HEK293 (cell line): ENCODE measurements at regions not wholly inside any gene's neighbourhood (a gene's known extent, or its start where the extent isn't known, plus 50 kb on each side); places are given as distances from the start of the nearest gene placed in this dataset.

Experiments used
- CTCF ChIA-PET: fragments of 350-600 bp; formaldehyde crosslinking; extraction: SDS; loops from one replicate; lab custom pipeline; 2021; ENCODE audit warnings: antibody characterized with exemption; lab: Yijun Ruan, JAX
- POLR2A ChIA-PET: fragments of 300-600 bp; formaldehyde crosslinking; extraction: SDS; loops from one replicate; lab custom pipeline; 2020; ENCODE audit warnings: antibody characterized with exemption, inconsistent platforms; lab: Yijun Ruan, JAX
- H3K27ac ChIP-seq: fragments of 200-500 bp; sonication (Bioruptor generic); 2 replicates; pipeline ENCODE4 v1.5.1; 2014; ENCODE audit warnings: low read depth, low read length, control low read depth, inconsistent platforms; ENCODE audit errors: extremely low read depth
- H3K36me3 ChIP-seq, 2 experiments: fragments of 200-500 bp in 1 of 2; sonication (Bioruptor generic) in 1 of 2; 1 replicate in 1 of 2; 2 replicates in 1 of 2; pipeline ENCODE4 v1.5.1; 2014 to 2017; ENCODE audit warnings: inconsistent platforms in 2 of 2, low read length in 2 of 2; ENCODE audit not compliant: control insufficient read depth in 2 of 2, insufficient read depth in 1 of 2
- H3K4me1 ChIP-seq: fragments of 200-500 bp; sonication (Bioruptor generic); 2 replicates; pipeline ENCODE4 v1.5.1; 2014; ENCODE audit warnings: mild to moderate bottlenecking, low read length, inconsistent platforms; ENCODE audit not compliant: control insufficient read depth, insufficient read depth
- H3K4me3 ChIP-seq: 2 replicates; pipeline ENCODE4 v1.5.1; 2011; ENCODE audit warnings: low read depth, mild to moderate bottlenecking, control low read depth, low read length, moderate library complexity
- H3K9me3 ChIP-seq: fragments of 200-500 bp; sonication (Bioruptor generic); 2 replicates; pipeline ENCODE4 v1.5.1; 2014; ENCODE audit warnings: low read depth, low read length, inconsistent platforms; ENCODE audit not compliant: control insufficient read depth, insufficient read depth
- BCL11A ChIP-seq: fragments of 450-650 bp; formaldehyde crosslinking; IDR thresholded peaks from 2 replicates; pipeline ENCODE4 v1.5.1; 2016; ENCODE audit warnings: low read depth, missing biosample characterization, missing genetic modification characterization
- SCRT2 ChIP-seq: fragments of 450-650 bp; formaldehyde crosslinking; IDR thresholded peaks from 2 replicates; pipeline ENCODE4 v1.5.1; 2016; ENCODE audit warnings: missing biosample characterization, missing genetic modification characterization
- ZIC2 ChIP-seq: fragments of 450-650 bp; formaldehyde crosslinking; IDR thresholded peaks from 2 replicates; pipeline ENCODE4 v1.5.1; 2016; ENCODE audit warnings: missing biosample characterization, missing genetic modification characterization
- ZNF140 ChIP-seq: fragments of 450-650 bp; formaldehyde crosslinking; IDR thresholded peaks from 2 replicates; pipeline ENCODE4 v1.5.1; 2016; ENCODE audit warnings: missing biosample characterization, missing genetic modification characterization
- ZNF23 ChIP-seq: fragments of 450-650 bp; formaldehyde crosslinking; IDR thresholded peaks from 2 replicates; pipeline ENCODE4 v1.5.1; 2016; ENCODE audit warnings: missing biosample characterization, missing genetic modification characterization, borderline replicate concordance
- ZNF37A ChIP-seq: fragments of 450-650 bp; IDR thresholded peaks from 2 replicates; pipeline ENCODE4 v1.5.1; 2018; ENCODE audit warnings: missing biosample characterization, missing genetic modification characterization
- ZNF48 ChIP-seq: fragments of 450-650 bp; formaldehyde crosslinking; IDR thresholded peaks from 2 replicates; pipeline ENCODE4 v1.5.1; 2016; ENCODE audit warnings: missing biosample characterization, missing genetic modification characterization
- ZNF521 ChIP-seq: fragments of 450-650 bp; formaldehyde crosslinking; IDR thresholded peaks from 2 replicates; pipeline ENCODE4 v1.5.1; 2017; ENCODE audit warnings: missing biosample characterization, mild to moderate bottlenecking, missing genetic modification characterization
- ZNF624 ChIP-seq: fragments of 450-650 bp; formaldehyde crosslinking; IDR thresholded peaks from 2 replicates; pipeline ENCODE4 v1.5.1; 2017; ENCODE audit warnings: missing biosample characterization, missing genetic modification characterization
- ZNF843 ChIP-seq: fragments of 450-650 bp; formaldehyde crosslinking; IDR thresholded peaks from 2 replicates; pipeline ENCODE4 v1.5.1; 2016; ENCODE audit warnings: missing biosample characterization, missing genetic modification characterization
- ZSCAN16 ChIP-seq: fragments of 450-650 bp; formaldehyde crosslinking; IDR thresholded peaks from 2 replicates; pipeline ENCODE4 v1.5.1; 2016; ENCODE audit warnings: missing biosample characterization, missing genetic modification characterization
- TF ChIP-seq, protein P1 (sequence below): fragments of 450-650 bp; formaldehyde crosslinking; IDR thresholded peaks from 2 replicates; pipeline ENCODE4 v1.5.1; 2016; ENCODE audit warnings: missing biosample characterization, missing genetic modification characterization, borderline replicate concordance
- TF ChIP-seq, protein P2 (sequence below): sonication (generic); formaldehyde crosslinking; IDR thresholded peaks from 2 replicates; pipeline ENCODE4 v1.8.1; 2022; ENCODE audit warnings: mild to moderate bottlenecking, moderate library complexity, missing genetic modification reagents
- TF ChIP-seq, protein P3 (sequence below): fragments of 450-650 bp; formaldehyde crosslinking; IDR thresholded peaks from 2 replicates; pipeline ENCODE4 v1.5.1; 2016; ENCODE audit warnings: missing biosample characterization, missing genetic modification characterization
- TF ChIP-seq, protein P4 (sequence below): fragments of 450-650 bp; formaldehyde crosslinking; IDR thresholded peaks from 2 replicates; pipeline ENCODE4 v1.5.1; 2016; ENCODE audit warnings: missing biosample characterization, missing genetic modification characterization
- TF ChIP-seq, protein P5 (sequence below): fragments of 450-650 bp; formaldehyde crosslinking; conservative IDR thresholded peaks from 2 replicates; pipeline ENCODE4 v1.5.1; 2016; ENCODE audit warnings: low read depth, missing biosample characterization, missing genetic modification characterization
- TF ChIP-seq, protein P6 (sequence below): fragments of 450-650 bp; formaldehyde crosslinking; IDR thresholded peaks from 2 replicates; pipeline ENCODE4 v1.5.1; 2016; ENCODE audit warnings: missing biosample characterization, missing genetic modification characterization

DNA sequence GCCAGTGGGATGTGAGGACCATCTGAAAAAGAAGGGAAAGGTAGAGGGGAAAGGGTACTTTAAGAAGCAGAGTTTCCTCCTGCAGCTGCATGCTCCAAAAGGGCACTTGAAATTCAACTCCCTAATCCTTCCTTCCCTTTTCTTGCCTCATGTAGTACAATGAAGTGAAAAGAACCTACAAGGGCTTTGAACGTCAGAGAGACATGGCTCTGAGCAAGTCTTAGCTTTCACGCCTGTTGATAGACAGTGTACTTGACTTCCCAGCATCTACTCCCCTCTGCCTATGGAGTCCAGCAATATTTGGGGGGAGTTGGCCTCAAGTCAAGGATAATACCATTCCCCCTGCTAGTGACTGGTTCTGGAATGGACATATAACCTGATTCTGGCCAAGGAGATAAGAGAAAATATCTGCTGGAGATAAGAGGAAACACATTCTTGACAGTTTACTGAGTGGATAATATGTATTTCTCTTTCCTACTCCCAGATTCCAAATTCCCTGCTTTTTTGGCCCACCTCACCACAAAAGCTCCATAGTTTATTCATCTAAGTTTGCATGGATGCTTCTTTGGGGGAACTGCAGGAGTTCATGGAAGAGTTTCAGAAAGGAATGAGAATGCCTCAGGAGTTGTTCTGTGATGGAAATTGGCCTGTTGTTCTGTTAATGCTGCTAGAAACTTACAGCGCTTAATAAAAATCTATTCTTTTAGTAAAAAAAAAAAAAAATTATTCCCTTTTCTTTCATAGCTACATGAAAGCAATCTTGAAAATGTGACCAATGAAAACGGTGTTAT, 193.0 kb upstream of the TPM1 start (continued):
- TF ChIP-seq, protein P1, sequence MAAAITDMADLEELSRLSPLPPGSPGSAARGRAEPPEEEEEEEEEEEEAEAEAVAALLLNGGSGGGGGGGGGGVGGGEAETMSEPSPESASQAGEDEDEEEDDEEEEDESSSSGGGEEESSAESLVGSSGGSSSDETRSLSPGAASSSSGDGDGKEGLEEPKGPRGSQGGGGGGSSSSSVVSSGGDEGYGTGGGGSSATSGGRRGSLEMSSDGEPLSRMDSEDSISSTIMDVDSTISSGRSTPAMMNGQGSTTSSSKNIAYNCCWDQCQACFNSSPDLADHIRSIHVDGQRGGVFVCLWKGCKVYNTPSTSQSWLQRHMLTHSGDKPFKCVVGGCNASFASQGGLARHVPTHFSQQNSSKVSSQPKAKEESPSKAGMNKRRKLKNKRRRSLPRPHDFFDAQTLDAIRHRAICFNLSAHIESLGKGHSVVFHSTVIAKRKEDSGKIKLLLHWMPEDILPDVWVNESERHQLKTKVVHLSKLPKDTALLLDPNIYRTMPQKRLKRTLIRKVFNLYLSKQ, result no peak
- TF ChIP-seq ZIC2 (tag by site-specific recombination) (no peak), ZNF23 (tag by site-specific recombination) (no peak), ZNF140 (tag by site-specific recombination) (no peak)
- TF ChIP-seq, protein P2, sequence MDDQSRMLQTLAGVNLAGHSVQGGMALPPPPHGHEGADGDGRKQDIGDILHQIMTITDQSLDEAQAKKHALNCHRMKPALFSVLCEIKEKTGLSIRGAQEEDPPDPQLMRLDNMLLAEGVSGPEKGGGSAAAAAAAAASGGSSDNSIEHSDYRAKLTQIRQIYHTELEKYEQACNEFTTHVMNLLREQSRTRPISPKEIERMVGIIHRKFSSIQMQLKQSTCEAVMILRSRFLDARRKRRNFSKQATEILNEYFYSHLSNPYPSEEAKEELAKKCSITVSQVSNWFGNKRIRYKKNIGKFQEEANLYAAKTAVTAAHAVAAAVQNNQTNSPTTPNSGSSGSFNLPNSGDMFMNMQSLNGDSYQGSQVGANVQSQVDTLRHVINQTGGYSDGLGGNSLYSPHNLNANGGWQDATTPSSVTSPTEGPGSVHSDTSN (CRISPR knock-in tag), result no peak
- TF ChIP-seq, all 188 proteins: peak for 0

DNA sequence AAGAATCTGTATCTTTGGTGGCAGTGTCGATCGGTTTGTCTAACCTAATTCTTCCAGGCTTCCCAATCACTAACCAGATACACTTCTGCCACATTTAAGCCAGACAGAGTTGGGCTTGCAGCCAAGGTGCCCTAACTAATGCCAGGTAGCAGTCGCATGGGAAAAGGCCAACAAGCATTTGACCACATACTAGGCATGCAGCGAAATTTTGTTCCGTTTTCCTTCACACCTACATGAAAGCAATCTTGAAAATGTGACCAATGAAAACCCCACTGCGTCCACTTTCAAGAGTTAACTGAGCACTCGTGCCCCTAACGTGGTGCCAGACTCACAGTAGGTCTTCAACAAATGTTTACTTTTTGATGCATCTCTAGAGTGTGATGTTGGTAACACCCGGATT, 192.2 kb upstream of the TPM1 start:
- Histone ChIP-seq H3K4me1 (no peaks in the 10 kb centered on the region), H3K4me3 (no peak overlapping the region), H3K9me3 (no peaks in the 10 kb centered on the region), H3K36me3 (no peaks in the 10 kb centered on the region), H3K27ac (no peak overlapping the region)
- CTCF ChIA-PET, result interaction anchor here (1.0 to 1.9 kb wide), 2 partner anchors 185 to 197 kb away, joined by 3 to 7 read pairs; no protein-coding TSS in a partner anchor
- POLR2A ChIA-PET, result interaction anchor here (0.6 to 1.2 kb wide), 5 partner anchors 78 to 199 kb away, joined by 3 to 6 read pairs (median 3); partner anchors contain the start of gene TPM1
- TF ChIP-seq, protein P3, sequence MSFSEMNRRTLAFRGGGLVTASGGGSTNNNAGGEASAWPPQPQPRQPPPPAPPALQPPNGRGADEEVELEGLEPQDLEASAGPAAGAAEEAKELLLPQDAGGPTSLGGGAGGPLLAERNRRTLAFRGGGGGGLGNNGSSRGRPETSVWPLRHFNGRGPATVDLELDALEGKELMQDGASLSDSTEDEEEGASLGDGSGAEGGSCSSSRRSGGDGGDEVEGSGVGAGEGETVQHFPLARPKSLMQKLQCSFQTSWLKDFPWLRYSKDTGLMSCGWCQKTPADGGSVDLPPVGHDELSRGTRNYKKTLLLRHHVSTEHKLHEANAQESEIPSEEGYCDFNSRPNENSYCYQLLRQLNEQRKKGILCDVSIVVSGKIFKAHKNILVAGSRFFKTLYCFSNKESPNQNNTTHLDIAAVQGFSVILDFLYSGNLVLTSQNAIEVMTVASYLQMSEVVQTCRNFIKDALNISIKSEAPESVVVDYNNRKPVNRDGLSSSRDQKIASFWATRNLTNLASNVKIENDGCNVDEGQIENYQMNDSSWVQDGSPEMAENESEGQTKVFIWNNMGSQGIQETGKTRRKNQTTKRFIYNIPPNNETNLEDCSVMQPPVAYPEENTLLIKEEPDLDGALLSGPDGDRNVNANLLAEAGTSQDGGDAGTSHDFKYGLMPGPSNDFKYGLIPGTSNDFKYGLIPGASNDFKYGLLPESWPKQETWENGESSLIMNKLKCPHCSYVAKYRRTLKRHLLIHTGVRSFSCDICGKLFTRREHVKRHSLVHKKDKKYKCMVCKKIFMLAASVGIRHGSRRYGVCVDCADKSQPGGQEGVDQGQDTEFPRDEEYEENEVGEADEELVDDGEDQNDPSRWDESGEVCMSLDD, result no peak
- TF ChIP-seq, protein P4, sequence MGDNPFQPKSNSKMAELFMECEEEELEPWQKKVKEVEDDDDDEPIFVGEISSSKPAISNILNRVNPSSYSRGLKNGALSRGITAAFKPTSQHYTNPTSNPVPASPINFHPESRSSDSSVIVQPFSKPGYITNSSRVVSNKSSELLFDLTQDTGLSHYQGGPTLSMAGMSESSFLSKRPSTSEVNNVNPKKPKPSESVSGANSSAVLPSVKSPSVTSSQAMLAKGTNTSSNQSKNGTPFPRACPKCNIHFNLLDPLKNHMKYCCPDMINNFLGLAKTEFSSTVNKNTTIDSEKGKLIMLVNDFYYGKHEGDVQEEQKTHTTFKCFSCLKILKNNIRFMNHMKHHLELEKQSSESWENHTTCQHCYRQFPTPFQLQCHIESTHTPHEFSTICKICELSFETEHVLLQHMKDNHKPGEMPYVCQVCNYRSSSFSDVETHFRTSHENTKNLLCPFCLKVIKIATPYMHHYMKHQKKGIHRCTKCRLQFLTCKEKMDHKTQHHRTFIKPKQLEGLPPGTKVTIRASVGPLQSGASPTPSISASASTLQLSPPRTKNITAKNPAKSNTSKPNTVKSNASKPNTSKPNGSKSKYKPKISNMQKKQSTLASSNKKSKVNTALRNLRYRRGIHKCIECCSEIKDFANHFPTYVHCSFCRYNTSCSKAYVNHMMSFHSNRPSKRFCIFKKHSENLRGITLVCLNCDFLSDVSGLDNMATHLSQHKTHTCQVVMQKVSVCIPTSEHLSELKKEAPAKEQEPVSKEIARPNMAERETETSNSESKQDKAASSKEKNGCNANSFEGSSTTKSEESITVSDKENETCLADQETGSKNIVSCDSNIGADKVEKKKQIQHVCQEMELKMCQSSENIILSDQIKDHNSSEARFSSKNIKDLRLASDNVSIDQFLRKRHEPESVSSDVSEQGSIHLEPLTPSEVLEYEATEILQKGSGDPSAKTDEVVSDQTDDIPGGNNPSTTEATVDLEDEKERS, result no peak
- no peak for TF ChIP-seq BCL11A
- no peak for TF ChIP-seq ZSCAN16 (tag by site-specific recombination)
- TF ChIP-seq ZNF37A (tag by site-specific recombination), result no peak
- TF ChIP-seq ZNF521 (tag by site-specific recombination), result no peak
- TF ChIP-seq ZNF624 (tag by site-specific recombination), result no peak
- no peak for TF ChIP-seq ZNF843
- TF ChIP-seq, protein P5, sequence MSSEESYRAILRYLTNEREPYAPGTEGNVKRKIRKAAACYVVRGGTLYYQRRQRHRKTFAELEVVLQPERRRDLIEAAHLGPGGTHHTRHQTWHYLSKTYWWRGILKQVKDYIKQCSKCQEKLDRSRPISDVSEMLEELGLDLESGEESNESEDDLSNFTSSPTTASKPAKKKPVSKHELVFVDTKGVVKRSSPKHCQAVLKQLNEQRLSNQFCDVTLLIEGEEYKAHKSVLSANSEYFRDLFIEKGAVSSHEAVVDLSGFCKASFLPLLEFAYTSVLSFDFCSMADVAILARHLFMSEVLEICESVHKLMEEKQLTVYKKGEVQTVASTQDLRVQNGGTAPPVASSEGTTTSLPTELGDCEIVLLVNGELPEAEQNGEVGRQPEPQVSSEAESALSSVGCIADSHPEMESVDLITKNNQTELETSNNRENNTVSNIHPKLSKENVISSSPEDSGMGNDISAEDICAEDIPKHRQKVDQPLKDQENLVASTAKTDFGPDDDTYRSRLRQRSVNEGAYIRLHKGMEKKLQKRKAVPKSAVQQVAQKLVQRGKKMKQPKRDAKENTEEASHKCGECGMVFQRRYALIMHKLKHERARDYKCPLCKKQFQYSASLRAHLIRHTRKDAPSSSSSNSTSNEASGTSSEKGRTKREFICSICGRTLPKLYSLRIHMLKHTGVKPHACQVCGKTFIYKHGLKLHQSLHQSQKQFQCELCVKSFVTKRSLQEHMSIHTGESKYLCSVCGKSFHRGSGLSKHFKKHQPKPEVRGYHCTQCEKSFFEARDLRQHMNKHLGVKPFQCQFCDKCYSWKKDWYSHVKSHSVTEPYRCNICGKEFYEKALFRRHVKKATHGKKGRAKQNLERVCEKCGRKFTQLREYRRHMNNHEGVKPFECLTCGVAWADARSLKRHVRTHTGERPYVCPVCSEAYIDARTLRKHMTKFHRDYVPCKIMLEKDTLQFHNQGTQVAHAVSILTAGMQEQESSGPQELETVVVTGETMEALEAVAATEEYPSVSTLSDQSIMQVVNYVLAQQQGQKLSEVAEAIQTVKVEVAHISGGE, result no peak
- no peak for TF ChIP-seq ZNF48 (tag by site-specific recombination)
- TF ChIP-seq SCRT2, result no peak
- TF ChIP-seq, protein P6, sequence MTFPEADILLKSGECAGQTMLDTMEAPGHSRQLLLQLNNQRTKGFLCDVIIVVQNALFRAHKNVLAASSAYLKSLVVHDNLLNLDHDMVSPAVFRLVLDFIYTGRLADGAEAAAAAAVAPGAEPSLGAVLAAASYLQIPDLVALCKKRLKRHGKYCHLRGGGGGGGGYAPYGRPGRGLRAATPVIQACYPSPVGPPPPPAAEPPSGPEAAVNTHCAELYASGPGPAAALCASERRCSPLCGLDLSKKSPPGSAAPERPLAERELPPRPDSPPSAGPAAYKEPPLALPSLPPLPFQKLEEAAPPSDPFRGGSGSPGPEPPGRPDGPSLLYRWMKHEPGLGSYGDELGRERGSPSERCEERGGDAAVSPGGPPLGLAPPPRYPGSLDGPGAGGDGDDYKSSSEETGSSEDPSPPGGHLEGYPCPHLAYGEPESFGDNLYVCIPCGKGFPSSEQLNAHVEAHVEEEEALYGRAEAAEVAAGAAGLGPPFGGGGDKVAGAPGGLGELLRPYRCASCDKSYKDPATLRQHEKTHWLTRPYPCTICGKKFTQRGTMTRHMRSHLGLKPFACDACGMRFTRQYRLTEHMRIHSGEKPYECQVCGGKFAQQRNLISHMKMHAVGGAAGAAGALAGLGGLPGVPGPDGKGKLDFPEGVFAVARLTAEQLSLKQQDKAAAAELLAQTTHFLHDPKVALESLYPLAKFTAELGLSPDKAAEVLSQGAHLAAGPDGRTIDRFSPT (tag by site-specific recombination), result no peak
